ENCODE measurements at regions not wholly inside any gene's neighbourhood (a gene's known extent, or its start where the extent isn't known, plus 50 kb on each side); places are given as distances from the start of the nearest gene placed in this dataset.
"Not testable (repeated sequence)": the region's sequence is repeated elsewhere in the genome, so short reads cannot be mapped to it uniquely, and the experiment has no call there.

- no peak for TF ChIP-seq CTCF (conservative IDR thresholded peaks at IDR 0.05; ENCODE audit: low read depth, low read length)
- no peak for DNase-seq (ENCODE audit: low read depth)
- no peak overlapping the region for H3K4me3 ChIP-seq (ENCODE audit: low read length)
Measured at GRCh38 chr6:159399751-159400221, 230.6 kb downstream of the FNDC1 start.

GRCh38 chr6:159398633-159399032, 229.4 kb downstream of the FNDC1 start:
- DNase-seq (ENCODE audit: low read depth) = no peak
- TF ChIP-seq CTCF (conservative IDR thresholded peaks at IDR 0.05; ENCODE audit: low read depth, low read length) = no peak
- no peak overlapping the region for H3K4me3 ChIP-seq (ENCODE audit: low read length)

GRCh38 chr6:159397753-159398152, 228.6 kb downstream of the FNDC1 start:
- DNase-seq (ENCODE audit: low read depth) = no peak
- TF ChIP-seq CTCF (conservative IDR thresholded peaks at IDR 0.05; ENCODE audit: low read depth, low read length) = no peak
- H3K4me3 ChIP-seq (ENCODE audit: low read length) = no peak overlapping the region

GRCh38 chr6:159395609-159396008, 226.4 kb downstream of the FNDC1 start:
- no peak for TF ChIP-seq CTCF (conservative IDR thresholded peaks at IDR 0.05; ENCODE audit: low read depth, low read length)
- H3K4me3 ChIP-seq (ENCODE audit: low read length) = no peak overlapping the region
- DNase-seq (ENCODE audit: low read depth) = no peak

- DNase-seq (ENCODE audit: low read depth) = not testable (repeated sequence)
Measured at GRCh38 chr6:159392695-159393094, 223.5 kb downstream of the FNDC1 start.

GRCh38 chr6:159390381-159390780, 221.2 kb downstream of the FNDC1 start:
- H3K4me3 ChIP-seq (ENCODE audit: low read length) = no peak overlapping the region
- TF ChIP-seq CTCF (conservative IDR thresholded peaks at IDR 0.05; ENCODE audit: low read depth, low read length) = no peak
- DNase-seq (ENCODE audit: low read depth) = no peak

More at GRCh38 chr6:159392695-159393094, 223.5 kb downstream of the FNDC1 start:
- H3K4me3 ChIP-seq (ENCODE audit: low read length) = not testable (repeated sequence)

GRCh38 chr6:159389695-159390094, 220.5 kb downstream of the FNDC1 start:
- no peak for DNase-seq (ENCODE audit: low read depth)
- H3K4me3 ChIP-seq (ENCODE audit: low read length) = no peak overlapping the region
- no peak for TF ChIP-seq CTCF (conservative IDR thresholded peaks at IDR 0.05; ENCODE audit: low read depth, low read length)

- H3K4me3 ChIP-seq (ENCODE audit: low read length) = no peak overlapping the region
- no peak for DNase-seq (ENCODE audit: low read depth)
- TF ChIP-seq CTCF (conservative IDR thresholded peaks at IDR 0.05; ENCODE audit: low read depth, low read length) = no peak
Measured at GRCh38 chr6:159380114-159380513, 210.9 kb downstream of the FNDC1 start.

Data from retinal pigment epithelial cell (primary cell).